ENCODE measurements at regions not wholly inside any gene's neighbourhood (a gene's known extent, or its start where the extent isn't known, plus 50 kb on each side); places are given as distances from the start of the nearest gene placed in this dataset.
"Not testable (repeated sequence)": the region's sequence is repeated elsewhere in the genome, so short reads cannot be mapped to it uniquely, and the experiment has no call there.

DNA sequence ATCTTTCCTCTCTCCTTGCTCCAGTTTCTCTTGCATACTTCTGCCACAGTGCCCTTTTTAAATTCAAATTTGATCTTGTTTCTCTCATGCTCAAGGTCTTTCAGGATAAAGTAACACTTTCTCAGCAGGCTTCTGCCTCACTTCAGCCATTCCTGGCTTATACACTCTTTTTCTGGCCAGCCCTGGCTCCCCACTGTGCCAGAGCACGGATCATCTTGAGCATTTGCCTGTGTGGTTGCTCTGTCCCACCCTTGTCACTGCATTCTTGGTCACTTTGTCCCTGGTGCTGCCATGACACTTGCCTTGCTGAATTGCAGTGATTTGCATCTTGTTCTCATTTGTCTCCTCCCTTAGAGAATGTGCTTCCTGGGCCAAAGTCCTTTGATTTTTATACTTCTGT is 634.3 kb downstream of the TMEM182 start:
- DNase-seq = no peak

DNA sequence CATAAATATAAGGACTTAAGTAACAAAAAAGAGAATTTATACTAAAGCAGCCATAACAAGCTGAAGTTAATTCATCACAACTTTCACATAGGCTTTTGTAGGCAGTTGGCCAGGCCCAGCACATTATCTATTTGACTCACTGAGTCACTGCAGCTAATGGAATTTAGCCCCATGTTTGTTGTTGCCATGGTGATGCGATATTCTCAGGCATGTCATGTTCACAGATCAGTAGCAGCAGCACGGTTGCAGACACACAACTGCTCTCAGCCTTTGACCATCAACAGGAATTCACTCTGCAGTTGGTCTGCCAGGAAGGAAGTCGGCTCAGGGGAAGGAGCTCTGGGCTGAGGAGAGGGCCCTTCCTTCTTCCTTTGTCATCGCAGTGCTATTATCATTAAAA is 639.8 kb downstream of the TMEM182 start:
- DNase-seq = no peak

DNA sequence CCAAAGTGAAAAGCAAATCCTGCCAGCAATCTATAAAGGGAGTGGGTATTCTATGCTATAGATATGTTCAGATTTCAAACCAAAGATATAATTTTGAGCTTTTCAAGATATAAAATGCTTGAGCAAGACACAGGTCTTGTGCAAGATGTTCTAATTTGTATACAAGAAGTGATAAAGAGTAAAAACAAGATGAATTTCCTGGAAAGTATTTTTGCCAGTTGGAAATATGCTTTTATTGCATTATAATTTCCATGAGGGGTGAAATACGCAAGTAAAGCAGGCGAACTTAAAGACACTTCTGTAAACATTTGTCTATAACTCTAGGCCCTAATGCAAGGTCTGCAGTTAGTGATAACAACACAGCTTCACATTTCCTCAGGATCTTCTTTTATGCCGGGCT is 640.5 kb downstream of the TMEM182 start:
- DNase-seq = no peak

GRCh38 chr2:103402944-103403343 is 641.1 kb downstream of the TMEM182 start:
- no peak for DNase-seq

DNA sequence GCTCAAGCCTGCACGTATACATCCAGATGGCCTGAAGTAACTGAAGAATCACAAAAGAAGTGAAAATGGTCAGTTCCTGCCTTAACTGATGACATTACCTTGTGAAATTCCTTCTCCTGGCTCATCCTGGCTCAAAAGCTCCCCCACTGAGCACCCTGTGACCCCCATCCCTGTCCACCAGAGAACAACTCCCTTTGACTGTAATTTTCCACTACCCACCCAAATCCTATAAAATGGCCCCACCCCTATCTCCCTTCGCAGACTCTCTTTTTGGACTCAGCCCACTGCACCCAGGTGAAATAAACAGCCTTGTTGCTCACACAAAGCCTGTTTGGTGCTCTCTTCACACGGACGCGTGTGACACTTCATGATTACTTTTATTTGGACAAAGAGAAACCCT is 641.6 kb downstream of the TMEM182 start:
- not testable (repeated sequence) for DNase-seq

- DNase-seq = no peak
Observed at GRCh38 chr2:103410221-103410620, 648.4 kb downstream of the TMEM182 start.

DNA sequence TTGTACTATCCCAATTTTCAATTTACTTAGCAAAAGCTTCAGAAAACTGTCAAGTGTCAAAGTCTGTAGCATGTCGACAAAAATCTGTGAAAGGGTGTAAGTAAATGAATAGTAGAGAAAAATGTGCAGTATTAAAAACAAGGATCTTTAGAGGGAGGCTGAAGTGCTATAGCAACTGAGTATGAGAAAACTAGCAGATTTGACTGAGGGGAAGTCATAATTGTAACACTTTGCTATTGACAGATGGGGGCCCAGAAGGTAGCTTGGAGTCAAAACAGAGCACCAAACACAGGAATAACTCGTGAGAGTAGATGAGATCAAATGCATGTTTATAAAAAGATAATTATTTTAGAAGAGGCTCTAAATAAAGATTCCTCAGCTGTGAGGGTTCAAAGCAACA is 657.7 kb downstream of the TMEM182 start:
- no peak for DNase-seq

DNA sequence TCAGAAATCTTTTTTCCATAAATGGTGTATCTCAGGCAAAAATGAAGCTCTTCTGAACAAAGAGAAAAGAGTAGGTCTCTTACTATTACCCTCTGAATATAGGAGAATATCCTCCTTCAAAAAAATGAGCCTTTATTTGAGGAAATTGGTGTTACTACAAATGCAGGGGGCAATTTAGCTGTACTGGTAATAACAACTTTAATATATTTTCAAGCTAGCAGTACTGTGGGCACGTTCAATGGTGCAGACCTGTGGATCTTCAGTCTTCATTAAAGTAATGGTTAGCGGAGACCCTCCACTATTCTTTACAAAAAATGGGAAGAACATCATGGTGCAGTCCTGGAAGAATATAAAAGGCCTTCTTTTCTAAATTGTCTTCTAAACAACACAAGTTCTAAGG is 661.3 kb downstream of the TMEM182 start:
- DNase-seq = no peak

GRCh38 chr2:103427567-103427966 is 665.7 kb downstream of the TMEM182 start:
- no peak for DNase-seq

- DNase-seq = no peak
Observed at GRCh38 chr2:103430191-103430590, 668.4 kb downstream of the TMEM182 start.

DNA sequence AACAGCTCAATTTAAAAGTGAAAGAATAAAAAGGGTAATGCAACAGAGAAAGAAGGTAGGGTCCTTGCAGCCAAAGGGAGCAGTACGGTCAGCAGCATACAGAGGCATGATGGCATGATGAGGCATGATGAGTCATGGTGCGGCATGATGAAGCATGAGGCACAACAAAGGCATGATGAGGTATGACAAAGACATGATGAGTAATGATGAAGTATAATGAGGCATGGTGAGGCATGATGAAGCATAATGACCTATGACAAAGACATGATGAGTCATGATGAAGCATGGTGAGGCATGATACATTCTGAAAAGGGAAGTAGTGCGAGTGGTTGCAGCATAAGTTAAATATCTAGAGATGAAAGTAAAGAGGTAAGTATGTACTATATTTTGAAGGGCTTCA is 673.2 kb downstream of the TMEM182 start:
- DNase-seq = no peak

GRCh38 chr2:103437161-103437560 is 675.3 kb downstream of the TMEM182 start:
- no peak for DNase-seq

DNA sequence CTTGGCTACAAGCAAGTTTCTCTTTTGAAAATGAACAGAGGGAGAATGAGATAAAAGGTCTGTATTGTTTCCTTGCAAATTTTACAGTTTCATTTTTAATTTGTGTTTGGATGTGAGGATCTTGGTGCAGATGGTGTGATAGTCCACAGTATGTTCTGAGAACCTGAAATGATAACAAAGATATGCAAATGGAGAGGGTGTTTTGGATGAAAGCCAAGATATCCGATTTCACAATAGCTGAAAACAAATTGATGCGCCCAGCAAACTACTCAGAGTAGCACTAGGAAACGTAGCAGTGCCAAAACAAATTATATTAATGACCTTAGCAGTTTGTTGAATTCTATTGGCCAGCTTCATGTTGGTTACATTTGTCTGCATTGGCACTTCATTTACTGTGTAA is 683.5 kb downstream of the TMEM182 start:
- no peak for DNase-seq

- DNase-seq = no peak
Observed at GRCh38 chr2:103448495-103448894, 686.7 kb downstream of the TMEM182 start.

GRCh38 chr2:103451283-103451682 is 689.5 kb downstream of the TMEM182 start:
- DNase-seq = no peak

GRCh38 chr2:103459283-103459682 is 697.5 kb downstream of the TMEM182 start:
- no peak for DNase-seq

DNA sequence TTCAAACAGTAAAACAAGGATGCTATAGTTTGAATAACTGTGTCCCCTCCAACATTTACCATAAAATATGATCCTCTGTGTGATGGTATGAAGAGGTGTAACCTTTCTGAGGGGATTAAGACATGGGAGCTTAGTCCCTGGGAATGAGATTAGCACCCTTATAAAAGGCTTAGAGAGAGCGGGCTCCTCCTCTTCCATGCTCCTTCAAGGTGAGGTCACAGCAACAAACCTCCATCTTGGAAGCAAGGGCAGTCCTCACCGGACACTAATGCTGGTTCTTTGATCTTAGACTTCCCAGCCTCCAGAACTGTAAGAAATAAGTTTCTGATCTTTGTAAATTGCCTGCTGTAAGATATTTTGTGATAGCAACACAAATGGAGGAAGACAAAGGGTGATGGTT is 700.3 kb downstream of the TMEM182 start:
- DNase-seq = no peak

DNA sequence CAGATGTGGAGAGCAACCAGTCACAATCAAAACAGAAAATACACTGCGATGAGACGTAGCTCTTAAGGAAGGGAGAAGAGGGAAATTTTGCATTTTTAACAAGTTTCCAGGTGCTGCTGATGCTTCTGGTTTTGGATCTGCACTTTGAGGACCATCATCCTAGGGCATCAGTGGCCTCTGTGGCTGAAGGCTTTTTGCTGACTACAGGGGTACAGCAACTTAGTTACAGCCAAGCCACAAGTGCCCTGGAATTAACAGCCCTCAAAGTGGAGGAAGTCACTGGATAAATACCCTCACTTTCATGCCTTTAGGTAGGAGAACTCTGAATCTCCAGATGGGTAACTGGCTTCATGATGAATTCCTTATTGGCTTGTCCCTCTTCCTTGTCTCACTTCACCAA is 700.9 kb downstream of the TMEM182 start:
- no peak for DNase-seq

DNA sequence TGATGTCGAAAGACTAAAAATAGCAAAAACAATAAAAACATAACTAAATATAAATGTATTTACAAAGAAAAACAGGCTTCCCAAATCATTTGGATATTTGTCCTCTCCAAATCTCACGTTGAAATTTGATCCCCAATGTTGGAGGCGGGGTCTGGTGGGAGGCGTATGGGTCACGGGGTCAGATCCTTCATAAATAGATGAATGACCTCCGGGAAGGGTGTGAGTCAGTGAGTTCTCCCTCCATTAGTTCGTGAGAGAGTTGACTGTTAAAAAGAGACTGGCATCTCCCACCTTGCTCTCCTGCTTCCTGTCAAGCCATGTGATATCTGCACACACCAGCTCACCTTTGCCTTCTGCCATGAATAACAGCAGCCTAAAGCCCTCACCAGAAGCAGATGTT is 703.0 kb downstream of the TMEM182 start:
- DNase-seq = no peak

GRCh38 chr2:103469800-103470199 is 708.0 kb downstream of the TMEM182 start:
- DNase-seq = no peak

DNA sequence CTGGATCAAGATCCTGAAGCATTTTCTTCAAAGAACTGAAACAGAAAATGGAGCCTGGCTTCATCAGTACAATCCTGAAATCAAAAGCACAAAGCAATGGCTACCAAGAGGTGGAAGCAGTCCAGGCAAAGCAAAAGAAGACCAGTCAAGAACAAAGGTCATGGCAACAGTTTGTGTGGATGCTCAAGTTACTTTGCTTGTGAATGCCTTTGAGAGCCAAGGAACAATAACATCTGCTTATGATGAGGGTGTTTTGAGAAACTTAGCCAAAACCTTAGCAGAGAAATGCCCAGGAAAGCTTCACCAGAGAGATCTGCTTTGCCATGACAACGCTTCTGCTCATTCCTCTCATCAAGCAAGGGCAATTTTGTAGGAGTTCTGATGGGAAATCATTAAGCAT is 723.1 kb downstream of the TMEM182 start:
- DNase-seq = no peak

DNA sequence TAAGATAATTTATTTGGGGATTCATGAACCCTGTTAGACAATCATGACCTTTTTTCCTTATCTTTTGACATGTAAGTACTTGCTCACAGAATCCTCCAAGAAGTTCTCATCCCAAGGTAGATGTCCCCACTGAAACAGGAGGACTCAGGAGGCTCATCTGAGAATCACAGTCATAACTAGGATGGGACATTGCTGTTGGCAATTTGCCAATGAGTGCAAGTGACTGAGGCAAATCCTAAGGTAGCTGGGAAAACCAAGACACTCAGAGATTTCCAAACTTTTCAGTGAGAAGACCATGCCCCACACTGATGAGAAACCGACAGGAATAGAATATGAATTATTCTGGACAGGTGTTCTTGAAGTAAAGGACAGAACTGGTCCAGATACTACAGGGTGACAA is 735.0 kb downstream of the TMEM182 start:
- DNase-seq = no peak

DNA sequence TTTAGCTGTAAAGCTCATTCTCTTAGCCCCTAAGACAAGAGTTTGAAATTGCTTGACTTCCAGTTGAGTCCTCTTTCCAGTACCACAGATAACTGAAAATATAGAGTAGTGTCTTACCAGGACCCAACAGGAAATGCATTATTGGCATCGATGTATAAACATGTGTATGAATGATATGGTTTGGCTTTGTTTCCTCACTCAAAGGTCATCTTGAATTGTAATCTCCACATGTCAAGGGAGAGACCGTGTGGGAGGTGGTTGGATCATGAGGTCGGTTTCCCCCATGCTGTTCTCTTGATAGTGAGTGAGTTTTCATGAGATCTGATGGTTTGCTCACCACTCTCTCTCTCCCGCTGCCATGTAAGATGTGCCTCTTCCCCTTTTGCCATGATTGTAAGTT is 745.0 kb downstream of the TMEM182 start:
- no peak for DNase-seq

DNA sequence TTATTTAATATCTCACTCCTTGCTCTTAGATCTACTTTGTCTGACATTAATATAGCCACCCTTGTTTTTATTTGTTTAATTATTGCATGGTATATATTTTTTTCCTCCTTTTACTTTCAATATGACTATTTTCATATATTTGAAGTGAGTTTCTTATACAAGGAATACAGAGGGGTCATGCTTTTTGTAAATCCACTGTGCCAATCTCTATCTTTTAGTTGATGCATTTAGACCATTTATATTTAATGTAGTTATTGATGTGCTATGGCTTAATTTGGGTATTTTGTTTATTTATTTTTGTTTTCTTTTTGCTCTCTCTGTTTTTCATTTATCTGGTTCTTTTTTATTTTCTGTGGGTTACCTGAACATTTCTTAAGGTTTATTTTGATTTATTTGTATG is 750.6 kb downstream of the TMEM182 start:
- DNase-seq = no peak

GRCh38 chr2:103520547-103520946 is 758.7 kb downstream of the TMEM182 start:
- no peak for DNase-seq

DNA sequence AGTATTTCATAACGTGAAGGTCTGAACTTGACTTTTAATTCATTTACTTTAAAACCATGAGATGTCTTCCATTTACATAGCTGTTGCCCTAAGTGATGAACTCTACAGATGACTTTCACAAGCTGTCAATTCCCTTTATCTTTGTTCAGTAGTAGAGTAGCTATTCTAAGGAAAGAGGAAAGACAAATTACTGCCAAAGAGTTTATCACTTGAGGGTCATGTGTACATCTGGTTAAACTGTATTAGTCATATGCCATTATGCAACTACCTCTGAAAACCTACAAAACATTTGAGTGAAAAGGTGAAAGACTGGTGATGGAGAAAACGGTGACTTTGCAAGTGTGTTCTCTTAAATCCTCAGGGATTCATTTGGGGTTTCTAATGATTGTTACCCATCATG is 763.9 kb downstream of the TMEM182 start:
- DNase-seq = no peak
